H1 (cell line): ENCODE measurements at regions not wholly inside any gene's neighbourhood (a gene's known extent, or its start where the extent isn't known, plus 50 kb on each side); places are given as distances from the start of the nearest gene placed in this dataset.

ENCODE experiments used
- ATF2 ChIP-seq: IDR thresholded peaks from 2 replicates; pipeline ENCODE4 v1.6.1; 2012; ENCODE audit warnings: low read length, inconsistent platforms
- POLR2AphosphoS5 ChIP-seq: IDR thresholded peaks from 2 replicates; pipeline ENCODE4 v1.6.1; 2011; ENCODE audit warnings: low read depth, low read length

GRCh38 chr11:29959488-29959887 is 57.3 kb downstream of the KCNA4 start (continued):
- TF ChIP-seq ATF2 (no peak), POLR2AphosphoS5 (no peak)
